Esophagus squamous epithelium (tissue), 5 donors: ENCODE measurements at regions not wholly inside any gene's neighbourhood (a gene's known extent, or its start where the extent isn't known, plus 50 kb on each side); places are given as distances from the start of the nearest gene placed in this dataset.

Experiments used
- DNase-seq: peaks from one replicate; lab custom pipeline; 2025; lab: John Stamatoyannopoulos, UW
- H3K27ac ChIP-seq, 4 donors: fragments of 200-600 bp; sonication (generic); one replicate each; pipeline ENCODE4 v1.5.1; 2016 to 2019; ENCODE audit warnings: mild to moderate bottlenecking in 1 of 4
- H3K27me3 ChIP-seq, 4 donors: fragments of 200-600 bp; sonication (generic); 1 replicate in 3 of 4; 2 replicates in 1 of 4; pipeline versions ENCODE4 v1.5.1 to v1.6.0; 2017 to 2021; ENCODE audit warnings: antibody characterized with exemption in 1 of 4
- H3K36me3 ChIP-seq, 3 donors: fragments of 200-600 bp; sonication (generic); one replicate each; pipeline ENCODE4 v1.5.1; 2016 to 2019
- H3K4me1 ChIP-seq, 3 donors: fragments of 200-600 bp; sonication (generic); one replicate each; pipeline ENCODE4 v1.5.1; 2017 to 2019
- H3K4me3 ChIP-seq, 4 donors: fragments of 200-600 bp; sonication (generic); 1 replicate in 3 of 4; 2 replicates in 1 of 4; pipeline ENCODE4 v1.5.1; 2016 to 2019; ENCODE audit warnings: mild to moderate bottlenecking in 2 of 4, moderate library complexity in 1 of 4
- H3K9me3 ChIP-seq, 3 donors: fragments of 200-600 bp; sonication (generic); one replicate each; pipeline ENCODE4 v1.5.1; 2016 to 2019
- CTCF ChIP-seq, 6 experiments: fragments of 450-650 bp in 4 of 6; fragments of 200-600 bp in 2 of 6; sonication (generic) in 2 of 6; IDR thresholded peaks; one replicate each; pipeline ENCODE4 v1.5.1; 2016 to 2019; ENCODE audit warnings: antibody characterized with exemption in 6 of 6, mild to moderate bottlenecking in 4 of 6, moderate library complexity in 4 of 6
- POLR2A ChIP-seq, 4 donors: fragments of 450-650 bp; IDR thresholded peaks; one replicate each; pipeline ENCODE4 v1.6.1; 2017; ENCODE audit warnings: antibody characterized with exemption in 4 of 4, mild to moderate bottlenecking in 4 of 4, moderate library complexity in 3 of 4
- WGBS, 2 donors: methylation state at CpG; one replicate each; pipeline ENCODE4 v1.1.5; 2018; 5-methylcytosine and 5-hydroxymethylcytosine counted together
- intact Hi-C: fragments of 100-400 bp; cut with DNase I; formaldehyde crosslinking; loops from one replicate; pipeline ENCODE4 v1.15.0; 2022
- donor health status: DM: yes; HTN: yes; CAD: no.

- Histone ChIP-seq H3K27me3 (no peaks in the 10 kb centered on the region), H3K4me3 (no peak overlapping the region), H3K9me3 (peaks cover 0 to 13% (median 9%) of the 10 kb centered on the region in 3 donors), H3K36me3 (no peaks in the 10 kb centered on the region), H3K27ac (peak overlapping the region in 1 of 4 donors; percentile 21), H3K4me1 (peaks cover 0 to 16% (median 15%) of the 10 kb centered on the region in 3 donors)
- 17 to 45% methylated on average over 9 to 10 of the region's 12 CpGs for WGBS, 2 donors
- TF ChIP-seq CTCF (IDR thresholded peaks at IDR 0.05): no peak
- no peak for TF ChIP-seq POLR2A (IDR thresholded peaks at IDR 0.05)
- DNase-seq: no peak
- intact Hi-C loops: no loop called here
Observed at GRCh38 chr11:130737866-130738431, 178.3 kb downstream of the SNX19 start.

DNA sequence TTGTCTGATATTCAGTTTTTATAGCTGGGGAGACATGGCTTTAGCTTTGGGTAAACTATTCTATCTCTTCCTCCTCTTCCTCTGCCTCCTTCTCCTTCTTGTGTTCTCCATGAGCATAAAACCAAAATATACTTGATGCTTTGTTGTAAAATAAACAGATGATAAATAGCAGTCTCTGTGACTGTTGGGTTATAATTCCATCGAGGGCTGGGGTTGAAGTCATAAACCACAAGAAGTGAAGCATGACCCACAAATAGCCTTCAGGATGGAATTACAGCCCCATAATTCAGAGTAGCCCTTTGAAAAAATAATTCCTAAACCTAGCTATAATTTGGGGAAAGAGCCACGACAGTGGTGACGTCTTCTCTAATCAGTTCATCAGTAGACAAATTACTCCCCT is 177.7 kb downstream of the SNX19 start:
- H3K36me3 ChIP-seq: no peaks in the 10 kb centered on the region
- no peaks in the 10 kb centered on the region for H3K27me3 ChIP-seq
- peak overlapping the region in 1 of 4 donors; percentile 21 for H3K27ac ChIP-seq
- DNase-seq: no peak
- 62 to 69% methylated on average over 3 of the region's 3 CpGs for WGBS, 2 donors
- TF ChIP-seq POLR2A (IDR thresholded peaks at IDR 0.05): no peak
- TF ChIP-seq CTCF (IDR thresholded peaks at IDR 0.05): no peak
- intact Hi-C loops: no loop called here
- H3K4me1 ChIP-seq: peaks cover 0 to 16% (median 15%) of the 10 kb centered on the region in 3 donors
- peaks cover 0 to 13% (median 9%) of the 10 kb centered on the region in 3 donors for H3K9me3 ChIP-seq
- no peak overlapping the region for H3K4me3 ChIP-seq

GRCh38 chr11:130740819-130741218 is 175.5 kb downstream of the SNX19 start:
- TF ChIP-seq CTCF (IDR thresholded peaks at IDR 0.05) (no peak), POLR2A (IDR thresholded peaks at IDR 0.05) (no peak)
- no peak for DNase-seq
- intact Hi-C loops: no loop called here
- peaks cover 0 to 13% (median 5%) of the 10 kb centered on the region in 3 donors for H3K9me3 ChIP-seq
- no peaks in the 10 kb centered on the region for H3K27me3 ChIP-seq
- H3K4me1 ChIP-seq: peaks cover 0 to 16% (median 15%) of the 10 kb centered on the region in 3 donors
- 88 to 89% methylated on average over 4 of the region's 4 CpGs for WGBS, 2 donors
- H3K27ac ChIP-seq: no peak overlapping the region
- no peaks in the 10 kb centered on the region for H3K36me3 ChIP-seq
- H3K4me3 ChIP-seq: no peak overlapping the region

GRCh38 chr11:130744794-130745193 is 171.5 kb downstream of the SNX19 start:
- H3K4me3 ChIP-seq: no peak overlapping the region
- no peaks in the 10 kb centered on the region for H3K36me3 ChIP-seq
- intact Hi-C loops: no loop called here
- no peak for DNase-seq
- TF ChIP-seq POLR2A (IDR thresholded peaks at IDR 0.05): no peak
- TF ChIP-seq CTCF (IDR thresholded peaks at IDR 0.05): no peak
- H3K4me1 ChIP-seq: no peaks in the 10 kb centered on the region
- no peak overlapping the region for H3K27ac ChIP-seq
- WGBS, 2 donors: 61 to 63% methylated on average over 3 of the region's 3 CpGs
- peaks cover 0 to 13% (median 5%) of the 10 kb centered on the region in 3 donors for H3K9me3 ChIP-seq
- no peaks in the 10 kb centered on the region for H3K27me3 ChIP-seq

DNA sequence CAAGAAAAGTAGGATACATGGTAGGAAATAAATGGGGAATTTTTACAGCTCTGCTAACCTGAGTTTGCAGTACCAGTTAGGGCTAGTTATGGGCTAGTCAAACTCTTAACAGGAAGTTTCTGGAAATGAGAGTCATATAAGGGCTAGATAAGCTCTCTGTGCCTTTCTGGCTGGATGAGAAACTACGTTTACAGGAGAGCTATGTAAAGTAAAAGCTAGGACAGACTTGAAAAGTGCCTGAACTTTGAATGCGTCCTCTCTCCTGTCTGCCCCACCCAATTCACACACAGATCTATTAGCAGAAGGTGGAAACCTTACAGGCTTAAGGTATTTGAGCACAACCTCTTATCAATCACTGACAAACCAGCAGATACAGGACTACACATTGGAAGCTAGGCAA is 167.1 kb downstream of the SNX19 start:
- no peak for DNase-seq
- intact Hi-C loops: no loop called here
- WGBS, 2 donors: 43 to 63% methylated on average over 2 of the region's 2 CpGs
- no peaks in the 10 kb centered on the region for H3K36me3 ChIP-seq
- H3K27me3 ChIP-seq: no peaks in the 10 kb centered on the region
- H3K4me1 ChIP-seq: no peaks in the 10 kb centered on the region
- H3K27ac ChIP-seq: no peak overlapping the region
- TF ChIP-seq POLR2A (IDR thresholded peaks at IDR 0.05): no peak
- TF ChIP-seq CTCF (IDR thresholded peaks at IDR 0.05): no peak
- no peaks in the 10 kb centered on the region for H3K9me3 ChIP-seq
- no peak overlapping the region for H3K4me3 ChIP-seq
